OCI-LY7 (cell line): ENCODE measurements at regions not wholly inside any gene's neighbourhood (a gene's known extent, or its start where the extent isn't known, plus 50 kb on each side); places are given as distances from the start of the nearest gene placed in this dataset.

ENCODE experiments used
- BruUV-seq: library from RNA; stranded (reverse); fragments of 400-500 nt; replicated peaks from 2 replicates; lab custom pipeline; 2021; lab: Mats Ljungman, UMichigan
- CTCF ChIA-PET: fragments of 300-600 bp; sonication (Branson Sonifier 250); formaldehyde crosslinking; loops from one replicate; lab custom pipeline; 2022; ENCODE audit warnings: antibody characterized with exemption; ENCODE audit not compliant: unreplicated experiment; lab: Charles Lee
- POLR2A ChIA-PET: fragments of 300-600 bp; sonication (Branson Sonifier 250); formaldehyde crosslinking; loops from one replicate; lab custom pipeline; 2022; ENCODE audit warnings: antibody characterized with exemption; lab: Charles Lee
- DNase-seq: peaks from one replicate; pipeline ENCODE4 v3.0.0-alpha.2; 2015; ENCODE audit warnings: low spot score
- H2AFZ ChIP-seq: fragments of 200-600 bp; sonication (generic), shearing (Covaris generic); 2 replicates; pipeline ENCODE4 v1.6.1; 2014; ENCODE audit warnings: mild to moderate bottlenecking, antibody characterized with exemption, low read length, moderate library complexity
- H3K27ac ChIP-seq: fragments of 200-600 bp; sonication (generic); 2 replicates; pipeline ENCODE4 v1.5.1; 2014; ENCODE audit warnings: mixed run types, low read depth, mild to moderate bottlenecking, moderate library complexity, low read length, inconsistent platforms; ENCODE audit not compliant: poor library complexity, severe bottlenecking
- H3K36me3 ChIP-seq: fragments of 200-600 bp; sonication (generic); 2 replicates; pipeline ENCODE4 v1.6.1; 2014; ENCODE audit warnings: mild to moderate bottlenecking, antibody characterized with exemption, low read length, moderate library complexity, mixed read lengths; ENCODE audit not compliant: insufficient read depth
- H3K4me1 ChIP-seq: fragments of 200-600 bp; sonication (generic); 2 replicates; pipeline ENCODE4 v1.5.1; 2014; ENCODE audit warnings: mild to moderate bottlenecking, low read length; ENCODE audit not compliant: insufficient read depth, poor library complexity, severe bottlenecking
- H3K4me2 ChIP-seq: fragments of 200-600 bp; sonication (generic); 2 replicates; pipeline ENCODE4 v1.6.1; 2014; ENCODE audit warnings: mild to moderate bottlenecking, low read length
- H3K4me3 ChIP-seq: fragments of 200-600 bp; sonication (generic); 2 replicates; pipeline ENCODE4 v1.5.1; 2014; ENCODE audit warnings: mild to moderate bottlenecking, low read depth, low read length; ENCODE audit not compliant: poor library complexity, severe bottlenecking
- H3K79me2 ChIP-seq: fragments of 200-600 bp; sonication (generic); 2 replicates; pipeline ENCODE4 v1.6.1; 2016; ENCODE audit warnings: low read depth, mild to moderate bottlenecking, low read length, moderate library complexity, mixed read lengths; ENCODE audit not compliant: insufficient read depth
- H3K9me2 ChIP-seq: fragments of 200-600 bp; sonication (generic); 2 replicates; pipeline ENCODE4 v1.6.1; 2016; ENCODE audit warnings: mild to moderate bottlenecking, low read length, mixed read lengths; ENCODE audit not compliant: insufficient read depth
- H3K9me3 ChIP-seq: fragments of 200-600 bp; sonication (generic); 2 replicates; pipeline ENCODE4 v1.6.1; 2014; ENCODE audit warnings: mild to moderate bottlenecking, mixed run types, low read length, mixed read lengths
- H4K20me1 ChIP-seq: fragments of 200-600 bp; sonication (generic); 2 replicates; pipeline ENCODE4 v1.6.1; 2014; ENCODE audit warnings: mild to moderate bottlenecking, antibody characterized with exemption, low read length, moderate library complexity, mixed read lengths; ENCODE audit not compliant: insufficient read depth
- EZH2phosphoT487 ChIP-seq: fragments of 200-600 bp; sonication (generic); IDR thresholded peaks from 2 replicates; pipeline ENCODE4 v1.6.1; 2018; ENCODE audit warnings: low read depth, borderline replicate concordance, mild to moderate bottlenecking, mixed run types, antibody characterized with exemption, low read length, moderate library complexity, mixed read lengths
- intact Hi-C: fragments of 100-400 bp; cut with micrococcal nuclease; formaldehyde crosslinking; loops from one replicate; pipeline ENCODE4 v1.10.0; 2022; ENCODE audit not compliant: unreplicated experiment
- TF ChIP-seq, protein P1 (sequence below): fragments of 200-600 bp; sonication (generic); conservative IDR thresholded peaks from 2 replicates; pipeline ENCODE4 v1.5.1; 2014; ENCODE audit warnings: mild to moderate bottlenecking, antibody characterized with exemption, low read length, moderate library complexity, mixed read lengths

DNA sequence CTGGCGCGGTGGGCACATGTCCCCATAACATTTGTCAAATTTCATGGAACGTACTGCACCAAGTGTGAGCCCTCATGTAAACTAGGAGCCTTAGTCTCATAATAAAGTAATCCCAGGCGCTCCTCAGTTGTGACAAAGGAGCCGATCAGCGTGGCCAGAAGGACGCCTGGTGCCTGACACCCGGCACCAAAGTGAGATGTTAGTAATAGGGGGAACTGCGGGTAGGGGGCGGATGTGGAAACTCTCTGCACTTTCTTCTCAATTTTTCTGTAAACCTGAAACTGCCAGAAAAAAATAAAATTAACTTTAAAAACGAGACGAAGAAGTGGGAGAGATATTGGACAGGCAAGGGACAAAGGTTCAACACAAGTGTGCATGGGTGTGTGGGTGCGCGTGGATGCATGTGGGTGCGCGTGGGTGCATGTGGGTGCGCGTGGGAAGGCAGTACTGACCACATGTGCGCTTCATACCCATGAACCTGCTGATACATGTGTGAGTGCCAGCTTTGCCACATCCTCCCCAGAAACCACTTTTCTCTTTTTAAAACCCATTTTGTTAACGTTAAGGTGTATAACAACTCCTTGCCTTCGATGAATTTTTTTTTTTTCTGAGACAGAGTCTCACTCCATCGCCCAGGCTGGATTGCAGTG lies 55.4 kb upstream of the LINC01488 start:
- CTCF ChIA-PET: no interaction called here
- no TSS peak for BruUV-seq
- no peak overlapping the region for H3K4me2 ChIP-seq
- DNase-seq: no peak
- no peak overlapping the region for H3K4me3 ChIP-seq
- no peak for TF ChIP-seq EZH2phosphoT487
- TF ChIP-seq, protein P1, sequence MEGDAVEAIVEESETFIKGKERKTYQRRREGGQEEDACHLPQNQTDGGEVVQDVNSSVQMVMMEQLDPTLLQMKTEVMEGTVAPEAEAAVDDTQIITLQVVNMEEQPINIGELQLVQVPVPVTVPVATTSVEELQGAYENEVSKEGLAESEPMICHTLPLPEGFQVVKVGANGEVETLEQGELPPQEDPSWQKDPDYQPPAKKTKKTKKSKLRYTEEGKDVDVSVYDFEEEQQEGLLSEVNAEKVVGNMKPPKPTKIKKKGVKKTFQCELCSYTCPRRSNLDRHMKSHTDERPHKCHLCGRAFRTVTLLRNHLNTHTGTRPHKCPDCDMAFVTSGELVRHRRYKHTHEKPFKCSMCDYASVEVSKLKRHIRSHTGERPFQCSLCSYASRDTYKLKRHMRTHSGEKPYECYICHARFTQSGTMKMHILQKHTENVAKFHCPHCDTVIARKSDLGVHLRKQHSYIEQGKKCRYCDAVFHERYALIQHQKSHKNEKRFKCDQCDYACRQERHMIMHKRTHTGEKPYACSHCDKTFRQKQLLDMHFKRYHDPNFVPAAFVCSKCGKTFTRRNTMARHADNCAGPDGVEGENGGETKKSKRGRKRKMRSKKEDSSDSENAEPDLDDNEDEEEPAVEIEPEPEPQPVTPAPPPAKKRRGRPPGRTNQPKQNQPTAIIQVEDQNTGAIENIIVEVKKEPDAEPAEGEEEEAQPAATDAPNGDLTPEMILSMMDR: no peak
- intact Hi-C loops: no loop called here
- no peak overlapping the region for H3K27ac ChIP-seq
- H3K9me3 ChIP-seq: peaks cover 11% of the 10 kb centered on the region
- H4K20me1 ChIP-seq: no peaks in the 10 kb centered on the region
- no peaks in the 10 kb centered on the region for H3K4me1 ChIP-seq
- H3K36me3 ChIP-seq: no peaks in the 10 kb centered on the region
- no peaks in the 10 kb centered on the region for H3K9me2 ChIP-seq
- no peak overlapping the region for H2AFZ ChIP-seq
- no peaks in the 10 kb centered on the region for H3K79me2 ChIP-seq
- POLR2A ChIA-PET: no interaction called here

DNA sequence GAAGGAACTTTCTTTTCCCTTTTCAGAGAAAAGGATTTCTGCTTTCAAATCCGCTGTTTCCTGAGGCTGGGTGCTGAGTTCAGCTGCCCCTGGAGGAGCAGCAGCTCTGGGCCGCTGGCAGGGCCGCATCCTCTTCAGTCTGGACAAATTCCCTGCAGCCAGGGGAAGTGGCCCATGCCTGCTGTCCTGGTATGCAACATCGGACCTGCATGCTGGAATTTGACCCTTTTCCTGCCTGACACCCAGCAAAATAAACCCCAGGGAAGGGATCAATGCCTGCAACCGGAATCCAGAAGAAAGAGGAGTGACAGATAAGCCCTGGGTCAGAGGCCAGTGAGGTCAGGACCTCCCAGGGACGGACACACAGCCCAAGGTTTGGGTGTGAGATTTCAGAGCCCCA lies 54.1 kb upstream of the LINC01488 start:
- DNase-seq: no peak
- no peak overlapping the region for H3K4me3 ChIP-seq
- no peak overlapping the region for H3K4me2 ChIP-seq
- POLR2A ChIA-PET: no interaction called here
- CTCF ChIA-PET: no interaction called here
- no peaks in the 10 kb centered on the region for H4K20me1 ChIP-seq
- BruUV-seq: no TSS peak
- no peaks in the 10 kb centered on the region for H3K36me3 ChIP-seq
- no peak overlapping the region for H3K27ac ChIP-seq
- no peaks in the 10 kb centered on the region for H3K4me1 ChIP-seq
- TF ChIP-seq, protein P1: no peak
- TF ChIP-seq EZH2phosphoT487: no peak
- H3K9me2 ChIP-seq: no peaks in the 10 kb centered on the region
- no peaks in the 10 kb centered on the region for H3K79me2 ChIP-seq
- intact Hi-C loops: no loop called here
- H2AFZ ChIP-seq: no peak overlapping the region
- H3K9me3 ChIP-seq: peaks cover 11% of the 10 kb centered on the region
